Stimulated activated CD8-positive, alpha-beta memory T cell treated with anti-CD3 and anti-CD28 coated beads, Interleukin-7, amount 100 ng/mL, for 24 hours (primary cell): ENCODE measurements at regions not wholly inside any gene's neighbourhood (a gene's known extent, or its start where the extent isn't known, plus 50 kb on each side); places are given as distances from the start of the nearest gene placed in this dataset.
"Not testable (repeated sequence)": the region's sequence is repeated elsewhere in the genome, so short reads cannot be mapped to it uniquely, and the experiment has no call there.

Experiments
- DNase-seq: peaks from one replicate; pipeline ENCODE4 v3.0.0-alpha.2; 2020; ENCODE audit warnings: low read depth

GRCh38 chr21:15119486-15119885, 54.7 kb upstream of the NRIP1 start:
- no peak for DNase-seq

GRCh38 chr21:15121097-15121654, 56.4 kb upstream of the NRIP1 start:
- no peak for DNase-seq

- DNase-seq, result no peak
These were observed 56.9 kb upstream of the NRIP1 start for GRCh38 chr21:15121655-15122120.

DNA sequence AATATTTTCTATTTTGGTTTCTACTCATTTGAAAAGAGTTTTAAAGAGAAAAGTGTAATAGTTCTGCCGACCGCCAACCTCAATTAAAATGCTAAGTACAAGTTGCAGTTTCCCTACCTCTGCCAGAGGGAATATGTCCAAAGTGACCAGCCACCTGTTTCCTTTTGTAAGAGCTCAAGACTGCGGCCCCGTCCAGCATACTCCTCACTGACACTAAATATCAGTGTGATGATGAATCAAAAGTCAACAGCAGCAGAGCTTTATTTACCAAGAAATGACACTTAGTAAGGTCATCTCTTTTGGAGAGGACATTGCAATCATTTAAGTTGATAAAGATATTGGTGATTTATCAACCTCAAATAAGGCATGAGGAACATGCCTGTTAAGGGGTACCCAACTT, 57.4 kb upstream of the NRIP1 start:
- no peak for DNase-seq

- DNase-seq, result no peak
These were observed 59.9 kb upstream of the NRIP1 start for GRCh38 chr21:15124731-15125130.

- DNase-seq, result no peak
These were observed 62.1 kb upstream of the NRIP1 start for GRCh38 chr21:15126948-15127347.

DNA sequence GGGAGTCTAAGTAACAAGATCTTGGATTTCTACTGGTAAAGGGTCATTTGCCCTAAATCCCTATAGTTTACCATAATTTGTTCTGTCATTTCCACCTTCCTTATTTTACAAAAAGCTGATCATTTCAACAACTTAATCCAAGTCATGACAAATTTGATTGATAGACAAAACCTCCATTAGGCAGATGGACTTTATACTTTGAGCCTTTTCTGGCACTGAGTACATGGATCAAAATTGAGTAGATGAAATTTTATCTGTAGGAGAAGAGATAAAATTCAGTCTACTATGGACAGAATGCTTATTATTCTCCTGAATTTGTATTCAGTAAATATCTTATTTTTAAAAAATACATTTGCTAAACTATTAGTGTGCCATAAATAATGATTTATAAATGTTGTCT, 62.6 kb upstream of the NRIP1 start:
- no peak for DNase-seq

GRCh38 chr21:15128267-15128666, 63.5 kb upstream of the NRIP1 start:
- no peak for DNase-seq

GRCh38 chr21:15128714-15129113, 63.9 kb upstream of the NRIP1 start:
- not testable (repeated sequence) for DNase-seq

DNA sequence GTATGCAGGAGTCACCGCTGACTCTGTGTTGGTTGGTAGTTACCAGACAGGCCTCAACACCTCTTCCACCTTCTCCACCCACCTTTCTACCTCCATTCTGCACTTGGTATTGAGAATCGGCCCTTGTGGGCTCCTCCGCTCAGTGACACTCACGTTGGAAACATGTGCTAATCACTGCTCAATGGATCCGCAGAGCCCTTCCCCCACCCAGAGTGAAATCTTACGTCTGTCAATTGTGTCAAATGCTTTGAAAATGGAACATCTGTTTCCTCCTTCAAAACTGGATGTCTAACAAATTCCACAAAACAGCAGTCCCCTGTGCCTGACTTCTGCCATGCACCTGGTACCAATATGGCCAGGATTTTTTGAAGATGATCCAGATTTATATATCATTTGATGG, 65.5 kb upstream of the NRIP1 start:
- DNase-seq, result no peak

- no peak for DNase-seq
These were observed 66.0 kb upstream of the NRIP1 start for GRCh38 chr21:15130751-15131150.

DNA sequence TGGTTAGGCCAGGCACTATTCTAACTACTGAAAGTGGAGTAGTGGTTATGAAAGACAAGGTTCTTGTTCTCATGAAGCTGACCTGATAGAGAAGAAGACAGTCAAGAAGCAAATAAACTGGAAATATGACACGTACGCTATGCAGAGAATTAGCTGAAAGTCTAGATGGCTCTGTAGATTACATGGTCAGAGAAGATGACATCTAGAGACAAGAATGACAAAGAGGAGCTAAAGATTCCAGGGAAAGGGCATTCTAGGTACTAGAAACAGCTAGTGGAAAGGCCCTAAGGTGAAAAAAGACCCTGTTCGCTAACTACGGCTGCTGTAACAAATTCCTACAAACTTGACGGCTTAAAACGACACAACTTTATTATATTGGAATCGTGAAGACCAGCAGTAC, 68.0 kb upstream of the NRIP1 start:
- no peak for DNase-seq

GRCh38 chr21:15134701-15135470, 70.1 kb upstream of the NRIP1 start:
- no peak for DNase-seq

GRCh38 chr21:15135867-15136629, 71.2 kb upstream of the NRIP1 start:
- DNase-seq, result no peak

GRCh38 chr21:15138490-15138889, 73.7 kb upstream of the NRIP1 start:
- no peak for DNase-seq

DNA sequence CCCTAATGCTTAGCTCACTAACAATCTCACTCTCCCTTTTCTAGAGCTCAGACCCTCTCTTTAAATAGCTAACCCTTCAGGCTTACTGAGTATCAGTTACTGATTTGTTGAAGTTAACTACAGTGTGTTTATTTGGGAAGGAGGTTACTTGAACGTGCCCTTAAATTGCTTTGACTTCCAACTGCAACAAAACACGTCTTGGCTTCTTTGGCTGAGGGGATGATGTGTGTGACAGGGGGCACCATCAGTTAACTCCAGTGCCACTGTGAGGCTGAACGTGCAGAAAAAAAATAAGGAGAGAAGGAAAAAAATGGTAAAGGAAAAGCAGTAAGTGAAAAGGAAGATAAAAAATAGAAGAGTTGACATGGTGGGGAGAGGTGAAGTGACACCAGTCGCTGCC, 75.1 kb upstream of the NRIP1 start:
- no peak for DNase-seq

DNA sequence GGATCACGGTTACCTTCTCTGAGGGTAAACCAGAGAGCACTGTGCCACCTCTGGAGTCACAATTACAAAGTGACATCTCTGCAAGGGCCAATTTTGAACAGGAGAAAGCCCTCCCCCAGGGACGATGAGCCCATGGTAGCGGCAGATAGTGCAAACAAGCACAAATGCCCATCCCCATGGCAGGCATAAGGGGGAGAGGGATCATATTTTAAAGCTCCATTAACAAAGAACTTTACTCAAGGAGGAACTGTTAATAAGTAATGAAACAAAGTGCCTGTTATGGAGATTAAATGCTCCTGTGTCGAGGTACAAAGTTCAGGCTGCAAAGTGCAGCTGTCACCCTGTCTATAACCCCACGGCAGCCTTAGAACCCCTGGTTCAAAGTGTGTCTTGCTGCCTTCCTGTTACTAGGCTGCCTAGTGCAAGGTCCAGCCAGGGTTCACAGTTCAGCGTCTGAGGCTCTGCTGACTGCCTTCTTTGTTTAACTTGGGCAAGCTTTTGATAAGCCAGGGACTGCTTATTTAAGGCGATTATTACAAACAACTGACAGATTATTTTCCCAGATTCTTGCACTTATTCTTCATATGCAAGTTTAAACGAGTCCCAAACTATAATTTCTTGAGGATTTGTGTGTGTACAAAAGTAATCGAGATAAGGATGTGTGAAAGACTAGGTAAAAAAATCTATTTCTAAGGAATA, 75.7 kb upstream of the NRIP1 start:
- no peak for DNase-seq

DNA sequence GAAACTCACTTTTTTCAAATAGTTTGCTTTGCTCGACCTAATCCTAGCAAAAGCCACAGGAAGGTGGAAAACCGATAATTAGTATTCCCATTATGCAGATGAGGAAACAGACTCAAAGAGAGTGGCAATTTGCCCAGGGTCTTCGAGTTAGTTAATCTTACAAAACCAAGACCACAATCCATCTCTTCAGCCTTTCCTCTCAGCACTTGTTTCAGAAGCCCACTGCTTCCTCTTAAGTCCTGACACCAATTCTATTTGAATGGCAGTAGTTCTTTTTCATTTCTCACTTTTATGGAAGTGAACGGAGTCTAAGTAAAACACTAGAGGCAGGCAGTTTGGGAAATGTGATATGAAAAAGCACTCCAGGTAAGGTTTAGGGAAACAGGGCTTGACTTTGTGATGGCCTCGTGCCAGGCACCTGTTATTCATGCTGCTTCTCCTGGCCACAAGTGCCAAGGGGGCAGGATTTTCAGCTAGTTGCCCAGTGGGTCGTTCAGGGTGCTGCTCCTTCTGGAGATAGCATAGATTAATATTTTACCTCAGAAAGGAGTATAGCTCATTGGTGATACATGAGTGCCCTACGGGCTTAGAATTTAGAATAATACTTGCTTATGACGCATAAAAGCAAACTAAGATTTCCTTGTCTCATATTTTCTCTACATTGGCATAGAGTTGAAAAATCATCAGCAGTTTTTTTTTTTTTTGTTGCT, 76.6 kb upstream of the NRIP1 start:
- no peak for DNase-seq

GRCh38 chr21:15144026-15144425, 79.2 kb upstream of the NRIP1 start:
- DNase-seq, result no peak

DNA sequence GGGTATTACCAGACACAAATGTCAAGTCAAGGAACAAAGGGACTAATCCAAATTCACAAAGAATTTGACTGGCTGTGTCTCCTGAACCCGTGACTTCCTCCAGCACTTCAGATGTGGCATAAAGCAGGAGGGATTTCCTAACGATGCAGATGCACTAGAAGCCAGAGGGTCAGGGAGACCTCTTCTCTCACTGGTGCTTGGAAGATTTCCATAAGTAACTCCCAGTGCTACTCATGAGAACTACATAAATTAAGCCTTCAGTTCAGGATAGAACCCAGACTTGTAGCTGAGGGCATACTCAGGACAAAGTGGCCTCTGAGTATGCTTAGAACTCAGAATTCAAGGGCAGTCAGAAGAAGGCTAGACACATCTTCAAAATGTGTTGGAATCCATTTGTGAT, 83.6 kb upstream of the NRIP1 start:
- DNase-seq, result no peak

- no peak for DNase-seq
These were observed 84.9 kb upstream of the NRIP1 start for GRCh38 chr21:15149600-15150224.
